OCI-LY3 (cell line): ENCODE measurements at regions not wholly inside any gene's neighbourhood (a gene's known extent, or its start where the extent isn't known, plus 50 kb on each side); places are given as distances from the start of the nearest gene placed in this dataset.

Experiments
- H2AFZ ChIP-seq: fragments of 200-600, 300-600 bp; shearing (Covaris generic); 2 replicates; pipeline ENCODE4 v1.6.0; 2014; ENCODE audit warnings: antibody characterized with exemption, low read depth, low read length
- H3K27ac ChIP-seq: fragments of 200-600, 300-600 bp; sonication (generic); 2 replicates; pipeline ENCODE4 v1.5.1; 2014; ENCODE audit warnings: mild to moderate bottlenecking, low read length, moderate library complexity, mixed read lengths
- H3K27me3 ChIP-seq: fragments of 200-600, 300-600 bp; sonication (generic); 2 replicates; pipeline ENCODE4 v1.6.1; 2014; ENCODE audit warnings: low read depth, low read length, mixed read lengths
- H3K36me3 ChIP-seq: fragments of 200-600, 300-600 bp; sonication (generic); replicated peaks from 2 replicates; pipeline ENCODE3; 2014; ENCODE audit warnings: low read depth, low read length, mixed read lengths
- H3K4me1 ChIP-seq: fragments of 300-600, 200-600 bp; sonication (generic); 2 replicates; pipeline ENCODE4 v1.6.1; 2014; ENCODE audit warnings: low read length, mixed read lengths
- H3K4me2 ChIP-seq: fragments of 200-600, 300-600 bp; sonication (generic); 2 replicates; pipeline ENCODE4 v1.6.1; 2014; ENCODE audit warnings: low read length, mixed read lengths
- H3K4me3 ChIP-seq: fragments of 300-600, 200-600 bp; sonication (generic); 2 replicates; pipeline ENCODE4 v1.5.1; 2014; ENCODE audit warnings: antibody characterized with exemption, mild to moderate bottlenecking, low read length, moderate library complexity
- H3K79me2 ChIP-seq: fragments of 300-600, 200-600 bp; shearing (Covaris generic); 2 replicates; pipeline ENCODE4 v1.6.1; 2014; ENCODE audit warnings: mild to moderate bottlenecking, low read length, mixed read lengths
- H3K9ac ChIP-seq: fragments of 300-600, 200-600 bp; shearing (Covaris generic); 2 replicates; pipeline ENCODE4 v1.6.0; 2014; ENCODE audit warnings: mild to moderate bottlenecking, low read length, moderate library complexity
- H3K9me3 ChIP-seq: fragments of 200-600, 300-600 bp; shearing (Covaris generic); 2 replicates; pipeline ENCODE4 v1.6.1; 2014; ENCODE audit warnings: low read length, mixed read lengths; ENCODE audit not compliant: insufficient read depth
- H4K20me1 ChIP-seq: fragments of 200-600, 300-600 bp; sonication (generic); 2 replicates; pipeline ENCODE4 v1.6.1; 2016; ENCODE audit warnings: low read length, mixed read lengths; ENCODE audit not compliant: insufficient read depth
- EZH2phosphoT487 ChIP-seq: fragments of 200-600 bp; shearing (Covaris generic); IDR thresholded peaks from 2 replicates; pipeline ENCODE4 v1.6.1; 2018; ENCODE audit warnings: antibody characterized with exemption, mixed run types, low read depth
- TF ChIP-seq, protein P1 (sequence below): fragments of 200-600, 300-600 bp; sonication (generic); IDR thresholded peaks from 2 replicates; pipeline ENCODE4 v1.5.1; 2014; ENCODE audit warnings: antibody characterized with exemption, low read length, low read depth

DNA sequence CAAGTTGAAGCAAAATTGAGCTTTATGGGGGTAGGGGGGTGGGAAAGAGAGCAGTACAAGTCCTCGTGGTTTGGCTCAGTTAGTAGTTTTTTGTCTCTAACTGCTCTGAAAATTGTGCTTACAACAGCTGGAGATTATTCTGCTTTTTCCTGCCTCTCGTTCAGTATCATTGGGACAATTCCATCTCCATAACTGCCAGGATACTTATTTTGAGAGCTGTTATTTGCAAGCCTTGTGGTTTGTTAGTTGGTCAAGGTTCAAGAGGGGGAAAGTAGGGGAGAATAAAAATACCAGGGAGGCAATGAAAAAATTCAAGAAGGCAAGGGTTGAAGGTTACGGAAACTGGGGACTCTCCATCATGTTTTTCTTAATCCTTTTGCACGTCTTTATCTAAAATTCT lies 811.8 kb upstream of the ADGRL2 start:
- no peaks in the 10 kb centered on the region for H4K20me1 ChIP-seq
- H3K79me2 ChIP-seq: no peaks in the 10 kb centered on the region
- no peaks in the 10 kb centered on the region for H3K27me3 ChIP-seq
- H3K27ac ChIP-seq: no peak overlapping the region
- TF ChIP-seq, protein P1, sequence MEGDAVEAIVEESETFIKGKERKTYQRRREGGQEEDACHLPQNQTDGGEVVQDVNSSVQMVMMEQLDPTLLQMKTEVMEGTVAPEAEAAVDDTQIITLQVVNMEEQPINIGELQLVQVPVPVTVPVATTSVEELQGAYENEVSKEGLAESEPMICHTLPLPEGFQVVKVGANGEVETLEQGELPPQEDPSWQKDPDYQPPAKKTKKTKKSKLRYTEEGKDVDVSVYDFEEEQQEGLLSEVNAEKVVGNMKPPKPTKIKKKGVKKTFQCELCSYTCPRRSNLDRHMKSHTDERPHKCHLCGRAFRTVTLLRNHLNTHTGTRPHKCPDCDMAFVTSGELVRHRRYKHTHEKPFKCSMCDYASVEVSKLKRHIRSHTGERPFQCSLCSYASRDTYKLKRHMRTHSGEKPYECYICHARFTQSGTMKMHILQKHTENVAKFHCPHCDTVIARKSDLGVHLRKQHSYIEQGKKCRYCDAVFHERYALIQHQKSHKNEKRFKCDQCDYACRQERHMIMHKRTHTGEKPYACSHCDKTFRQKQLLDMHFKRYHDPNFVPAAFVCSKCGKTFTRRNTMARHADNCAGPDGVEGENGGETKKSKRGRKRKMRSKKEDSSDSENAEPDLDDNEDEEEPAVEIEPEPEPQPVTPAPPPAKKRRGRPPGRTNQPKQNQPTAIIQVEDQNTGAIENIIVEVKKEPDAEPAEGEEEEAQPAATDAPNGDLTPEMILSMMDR: no peak
- no peak for TF ChIP-seq EZH2phosphoT487
- no peaks in the 10 kb centered on the region for H3K36me3 ChIP-seq
- H3K4me2 ChIP-seq: no peak overlapping the region
- no peak overlapping the region for H3K9ac ChIP-seq
- no peaks in the 10 kb centered on the region for H3K4me1 ChIP-seq
- no peak overlapping the region for H3K4me3 ChIP-seq
- no peaks in the 10 kb centered on the region for H3K9me3 ChIP-seq
- no peak overlapping the region for H2AFZ ChIP-seq

DNA sequence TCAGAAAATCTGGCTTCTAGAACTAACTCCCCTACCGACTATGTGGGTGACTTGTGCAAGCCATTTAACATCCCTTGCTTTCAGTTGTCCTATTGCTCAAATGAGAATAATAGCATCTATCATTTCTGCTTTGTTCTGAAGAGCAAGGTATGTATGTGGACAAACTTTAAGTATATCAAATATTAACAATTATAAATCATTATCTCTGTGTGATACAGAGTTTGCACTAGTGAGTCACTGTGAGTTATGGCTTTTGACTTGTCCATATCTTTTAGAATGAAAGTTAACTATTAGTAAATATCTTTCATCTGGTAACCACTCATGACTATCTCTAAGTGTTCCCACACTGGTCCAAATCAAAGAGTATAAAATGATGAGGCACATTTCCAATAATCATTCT lies 812.9 kb upstream of the ADGRL2 start:
- H3K4me1 ChIP-seq: no peaks in the 10 kb centered on the region
- H3K9me3 ChIP-seq: no peaks in the 10 kb centered on the region
- H3K4me2 ChIP-seq: no peak overlapping the region
- H3K36me3 ChIP-seq: no peaks in the 10 kb centered on the region
- no peak overlapping the region for H3K9ac ChIP-seq
- H3K79me2 ChIP-seq: no peaks in the 10 kb centered on the region
- no peak overlapping the region for H2AFZ ChIP-seq
- no peaks in the 10 kb centered on the region for H3K27me3 ChIP-seq
- no peak overlapping the region for H3K27ac ChIP-seq
- H3K4me3 ChIP-seq: no peak overlapping the region
- H4K20me1 ChIP-seq: no peaks in the 10 kb centered on the region
- TF ChIP-seq, protein P1: no peak
- TF ChIP-seq EZH2phosphoT487: no peak

DNA sequence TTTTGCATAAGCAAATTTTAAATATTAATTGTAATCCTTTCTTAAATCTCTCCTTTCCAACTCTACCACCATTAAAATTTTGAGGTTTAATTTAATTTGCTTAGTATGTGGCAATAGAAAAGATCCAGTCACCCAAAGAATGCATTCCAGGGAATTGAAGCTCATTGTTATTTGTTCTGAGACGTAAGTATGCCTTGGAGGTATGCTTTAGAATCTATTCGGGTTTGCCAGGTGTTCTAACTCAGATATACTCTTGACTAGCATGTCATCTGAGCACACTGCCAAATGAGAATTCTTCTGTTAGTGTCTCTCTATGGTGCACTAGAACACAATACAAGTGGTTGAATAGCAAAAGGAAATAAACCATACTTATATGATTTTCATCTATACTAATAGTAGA lies 813.6 kb upstream of the ADGRL2 start:
- TF ChIP-seq, protein P1: no peak
- no peak for TF ChIP-seq EZH2phosphoT487
- Histone ChIP-seq H3K4me1 (no peaks in the 10 kb centered on the region), H3K27ac (no peak overlapping the region), H3K36me3 (no peaks in the 10 kb centered on the region), H3K4me3 (no peak overlapping the region), H3K79me2 (no peaks in the 10 kb centered on the region), H4K20me1 (no peaks in the 10 kb centered on the region), H2AFZ (no peak overlapping the region), H3K4me2 (no peak overlapping the region), H3K27me3 (no peaks in the 10 kb centered on the region), H3K9ac (no peak overlapping the region), H3K9me3 (no peaks in the 10 kb centered on the region)

DNA sequence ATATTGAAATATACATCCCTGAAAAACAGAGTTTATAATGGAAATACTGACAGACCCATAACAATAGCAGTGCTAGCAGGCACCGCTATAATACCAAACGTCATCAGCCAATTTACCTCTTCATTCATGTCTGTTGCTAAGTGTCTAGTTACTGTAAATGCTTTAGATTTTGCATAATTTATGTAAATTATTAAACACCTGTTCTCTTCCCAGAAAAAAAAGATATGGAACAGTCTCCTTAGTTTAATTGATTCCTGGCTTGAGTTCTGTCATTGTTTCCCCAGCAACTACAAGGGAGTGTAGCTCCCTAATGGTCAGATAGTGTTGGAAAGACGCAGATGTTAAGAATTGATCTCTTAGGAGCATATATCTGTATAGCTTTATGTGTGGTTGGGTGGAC lies 817.9 kb upstream of the ADGRL2 start:
- H3K36me3 ChIP-seq: no peaks in the 10 kb centered on the region
- H3K9me3 ChIP-seq: no peaks in the 10 kb centered on the region
- no peaks in the 10 kb centered on the region for H4K20me1 ChIP-seq
- no peak overlapping the region for H3K4me3 ChIP-seq
- no peak overlapping the region for H3K9ac ChIP-seq
- H3K27me3 ChIP-seq: no peaks in the 10 kb centered on the region
- H3K27ac ChIP-seq: no peak overlapping the region
- no peak overlapping the region for H2AFZ ChIP-seq
- no peaks in the 10 kb centered on the region for H3K79me2 ChIP-seq
- no peaks in the 10 kb centered on the region for H3K4me1 ChIP-seq
- TF ChIP-seq EZH2phosphoT487: no peak
- TF ChIP-seq, protein P1: no peak
- H3K4me2 ChIP-seq: no peak overlapping the region
